Osteoblast (primary cell): ENCODE measurements at regions not wholly inside any gene's neighbourhood (a gene's known extent, or its start where the extent isn't known, plus 50 kb on each side); places are given as distances from the start of the nearest gene placed in this dataset.

Source experiments
- DNase-seq: peaks from one replicate; pipeline ENCODE4 v3.0.0; 2011; ENCODE audit warnings: low spot score, mixed read lengths; ENCODE audit not compliant: insufficient read length; ENCODE audit errors: missing footprints
- H2AFZ ChIP-seq: 2 replicates; pipeline ENCODE4 v1.6.0; 2011; ENCODE audit warnings: mild to moderate bottlenecking, low read length
- H3K27ac ChIP-seq: 2 replicates; pipeline ENCODE4 v1.5.1; 2011; ENCODE audit warnings: mild to moderate bottlenecking, low read depth, low read length, moderate library complexity
- H3K27me3 ChIP-seq: 2 replicates; pipeline ENCODE4 v1.6.0; 2012; ENCODE audit warnings: mild to moderate bottlenecking, control low read depth, inconsistent platforms, low read length, moderate library complexity; ENCODE audit not compliant: insufficient read depth
- H3K36me3 ChIP-seq: 2 replicates; pipeline ENCODE4 v1.5.1; 2011; ENCODE audit warnings: mild to moderate bottlenecking, low read length, control low read depth, moderate library complexity; ENCODE audit not compliant: insufficient read depth
- H3K4me1 ChIP-seq: 2 replicates; pipeline ENCODE4 v1.5.1; 2011; ENCODE audit warnings: mild to moderate bottlenecking, low read length, control low read depth, moderate library complexity; ENCODE audit not compliant: insufficient read depth
- H3K4me2 ChIP-seq: 2 replicates; pipeline ENCODE4 v1.6.0; 2011; ENCODE audit warnings: mild to moderate bottlenecking, low read length; ENCODE audit not compliant: insufficient read depth
- H3K4me3 ChIP-seq: fragments of 200-600 bp; sonication (generic); 3 replicates; pipeline ENCODE4 v1.5.1; 2012; ENCODE audit warnings: mild to moderate bottlenecking, low read length, inconsistent platforms; ENCODE audit not compliant: insufficient read depth
- H3K79me2 ChIP-seq: 2 replicates; pipeline ENCODE4 v1.6.0; 2012; ENCODE audit warnings: mild to moderate bottlenecking, low read length, control low read depth, inconsistent platforms; ENCODE audit not compliant: insufficient read depth
- H3K9me3 ChIP-seq: 2 replicates; pipeline ENCODE4 v1.5.1; 2011; ENCODE audit warnings: low read depth, low read length, control low read depth
- H4K20me1 ChIP-seq: 2 replicates; pipeline ENCODE4 v1.6.0; 2012; ENCODE audit warnings: mild to moderate bottlenecking, low read length, control low read depth; ENCODE audit not compliant: insufficient read depth
- TF ChIP-seq, protein P1 (sequence below): IDR thresholded peaks from 2 replicates; pipeline ENCODE4 v1.5.1; 2011; ENCODE audit warnings: mild to moderate bottlenecking, low read depth, low read length, moderate library complexity; ENCODE audit errors: extremely low read depth

DNA sequence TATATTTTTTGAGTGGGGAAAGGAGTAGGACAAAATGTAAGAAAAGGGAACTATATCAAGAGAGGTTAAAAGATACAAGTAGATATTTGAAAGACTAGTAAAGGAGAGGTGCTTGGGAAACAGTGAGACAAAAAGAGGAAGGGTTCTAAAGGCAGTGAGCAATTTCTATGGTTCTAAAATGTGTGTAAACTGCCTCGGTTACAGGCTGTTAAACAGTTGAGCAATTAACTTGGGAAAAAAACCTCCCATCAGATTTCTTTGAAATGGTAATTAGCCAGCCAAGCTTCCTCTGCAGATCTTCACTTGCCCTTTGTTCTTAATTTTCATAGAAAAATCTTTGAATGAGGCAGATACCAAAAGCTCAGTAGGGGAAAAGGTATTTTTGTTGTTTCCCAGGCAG, 238.7 kb upstream of the KCNH7 start:
- Histone ChIP-seq H3K27ac (no peak overlapping the region), H3K4me2 (no peak overlapping the region), H3K27me3 (no peaks in the 10 kb centered on the region), H4K20me1 (no peaks in the 10 kb centered on the region), H3K79me2 (no peaks in the 10 kb centered on the region), H2AFZ (no peak overlapping the region), H3K36me3 (no peaks in the 10 kb centered on the region), H3K4me1 (no peaks in the 10 kb centered on the region), H3K9me3 (no peaks in the 10 kb centered on the region), H3K4me3 (no peak overlapping the region)
- TF ChIP-seq, protein P1, sequence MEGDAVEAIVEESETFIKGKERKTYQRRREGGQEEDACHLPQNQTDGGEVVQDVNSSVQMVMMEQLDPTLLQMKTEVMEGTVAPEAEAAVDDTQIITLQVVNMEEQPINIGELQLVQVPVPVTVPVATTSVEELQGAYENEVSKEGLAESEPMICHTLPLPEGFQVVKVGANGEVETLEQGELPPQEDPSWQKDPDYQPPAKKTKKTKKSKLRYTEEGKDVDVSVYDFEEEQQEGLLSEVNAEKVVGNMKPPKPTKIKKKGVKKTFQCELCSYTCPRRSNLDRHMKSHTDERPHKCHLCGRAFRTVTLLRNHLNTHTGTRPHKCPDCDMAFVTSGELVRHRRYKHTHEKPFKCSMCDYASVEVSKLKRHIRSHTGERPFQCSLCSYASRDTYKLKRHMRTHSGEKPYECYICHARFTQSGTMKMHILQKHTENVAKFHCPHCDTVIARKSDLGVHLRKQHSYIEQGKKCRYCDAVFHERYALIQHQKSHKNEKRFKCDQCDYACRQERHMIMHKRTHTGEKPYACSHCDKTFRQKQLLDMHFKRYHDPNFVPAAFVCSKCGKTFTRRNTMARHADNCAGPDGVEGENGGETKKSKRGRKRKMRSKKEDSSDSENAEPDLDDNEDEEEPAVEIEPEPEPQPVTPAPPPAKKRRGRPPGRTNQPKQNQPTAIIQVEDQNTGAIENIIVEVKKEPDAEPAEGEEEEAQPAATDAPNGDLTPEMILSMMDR: no peak
- no peak for DNase-seq

DNA sequence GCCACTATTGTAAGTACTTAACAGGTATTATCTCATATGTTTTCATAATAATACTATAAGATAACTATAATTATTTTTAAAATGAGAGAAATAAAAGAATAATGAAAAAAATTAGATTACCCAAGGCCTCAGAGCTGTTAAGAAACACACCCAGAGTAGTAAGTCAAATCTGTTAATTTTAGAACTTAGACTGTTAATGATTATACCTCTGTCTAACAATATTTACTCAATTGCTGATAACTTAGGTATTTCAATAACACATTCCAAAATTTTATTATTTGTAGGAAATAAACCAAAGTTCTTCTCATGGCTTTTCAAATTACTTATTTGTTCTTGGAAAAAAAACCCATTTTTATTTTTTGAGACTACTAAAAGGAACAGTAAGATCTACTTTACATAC, 227.5 kb upstream of the KCNH7 start:
- Histone ChIP-seq H3K4me1 (no peaks in the 10 kb centered on the region), H2AFZ (no peak overlapping the region), H3K9me3 (no peaks in the 10 kb centered on the region), H3K4me3 (no peak overlapping the region), H3K79me2 (no peaks in the 10 kb centered on the region), H3K27me3 (no peaks in the 10 kb centered on the region), H3K27ac (no peak overlapping the region), H4K20me1 (no peaks in the 10 kb centered on the region), H3K4me2 (no peak overlapping the region), H3K36me3 (no peaks in the 10 kb centered on the region)
- TF ChIP-seq, protein P1: no peak
- no peak for DNase-seq

DNA sequence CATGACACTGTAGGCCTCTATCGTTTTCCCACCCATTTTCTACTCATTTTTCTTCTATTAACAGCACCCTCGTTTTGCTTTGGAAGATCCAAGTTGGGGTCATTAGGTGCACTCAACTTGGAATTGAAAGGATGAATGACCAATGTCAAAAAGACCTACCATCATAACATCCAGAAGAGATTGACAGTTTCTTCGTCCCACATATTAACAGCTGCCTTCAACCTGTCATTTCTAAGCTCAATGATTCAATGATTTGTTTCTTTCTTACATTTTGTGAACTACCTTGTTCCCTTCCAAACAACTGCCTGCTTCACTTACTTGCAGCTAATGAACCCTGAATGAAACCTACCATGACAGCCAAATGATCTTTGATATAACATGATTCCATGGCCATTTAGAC, 224.0 kb upstream of the KCNH7 start:
- no peak for DNase-seq
- Histone ChIP-seq H3K4me3 (no peak overlapping the region), H3K36me3 (no peaks in the 10 kb centered on the region), H2AFZ (no peak overlapping the region), H3K27me3 (no peaks in the 10 kb centered on the region), H4K20me1 (no peaks in the 10 kb centered on the region), H3K4me2 (no peak overlapping the region), H3K9me3 (no peaks in the 10 kb centered on the region), H3K79me2 (no peaks in the 10 kb centered on the region), H3K27ac (no peak overlapping the region), H3K4me1 (no peaks in the 10 kb centered on the region)
- TF ChIP-seq, protein P1: no peak

DNA sequence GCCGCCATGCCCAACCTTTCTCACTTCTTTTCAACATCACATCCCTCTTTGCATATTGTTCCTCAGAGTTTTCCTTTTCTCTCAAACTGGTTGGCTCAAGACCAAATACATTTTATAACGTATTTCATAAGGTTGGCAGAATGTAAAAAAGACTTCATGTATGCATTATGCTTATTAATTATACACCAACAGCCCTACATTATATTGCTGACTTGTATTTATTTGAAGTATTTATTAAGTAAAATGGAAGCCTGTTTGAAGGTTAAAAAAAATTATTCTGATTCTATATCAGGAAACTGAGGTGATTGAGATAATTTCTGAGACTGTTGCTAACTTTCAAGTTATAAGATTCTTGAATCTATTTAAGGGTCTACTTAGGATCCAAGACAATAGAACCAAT, 208.0 kb upstream of the KCNH7 start:
- Histone ChIP-seq H2AFZ (no peak overlapping the region), H3K4me3 (no peak overlapping the region)

More for the DNA sequence above, 208.0 kb upstream of the KCNH7 start:
- Histone ChIP-seq H3K27ac (no peak overlapping the region), H3K36me3 (no peaks in the 10 kb centered on the region), H3K27me3 (no peaks in the 10 kb centered on the region), H4K20me1 (no peaks in the 10 kb centered on the region), H3K79me2 (no peaks in the 10 kb centered on the region), H3K9me3 (no peaks in the 10 kb centered on the region), H3K4me1 (no peaks in the 10 kb centered on the region), H3K4me2 (no peak overlapping the region)
- TF ChIP-seq, protein P1: no peak
- DNase-seq: no peak
